Ovary (tissue), 3 donors: ENCODE measurements at regions not wholly inside any gene's neighbourhood (a gene's known extent, or its start where the extent isn't known, plus 50 kb on each side); places are given as distances from the start of the nearest gene placed in this dataset.

Experiments used
- CTCF ChIP-seq, 3 donors: fragments of 450-650 bp in 2 of 3; fragments of 200-600 bp in 1 of 3; IDR thresholded peaks; one replicate each; pipeline versions ENCODE4 v1.5.1 to v1.8.0; 2016 to 2022; ENCODE audit warnings: antibody characterized with exemption in 3 of 3, mild to moderate bottlenecking in 1 of 3
- EP300 ChIP-seq: sonication (generic); formaldehyde crosslinking; IDR thresholded peaks from one replicate; pipeline ENCODE4 v1.6.1; 2017; ENCODE audit warnings: antibody characterized with exemption
- donor health status: DM: no; HTN: no; CAD: no.

GRCh38 chr12:131636266-131636665 is 74.6 kb upstream of the SFSWAP start:
- TF ChIP-seq EP300 (no peak), CTCF (IDR thresholded peaks at IDR 0.05) (no peak)
